HG03139 (cell line): ENCODE measurements at regions not wholly inside any gene's neighbourhood (a gene's known extent, or its start where the extent isn't known, plus 50 kb on each side); places are given as distances from the start of the nearest gene placed in this dataset.

Experiments used
- ATAC-seq: cut with Tn5 transposase; IDR thresholded peaks from one replicate; pipeline ENCODE4 v1.9.1; 2021; ENCODE audit not compliant: unreplicated experiment

DNA sequence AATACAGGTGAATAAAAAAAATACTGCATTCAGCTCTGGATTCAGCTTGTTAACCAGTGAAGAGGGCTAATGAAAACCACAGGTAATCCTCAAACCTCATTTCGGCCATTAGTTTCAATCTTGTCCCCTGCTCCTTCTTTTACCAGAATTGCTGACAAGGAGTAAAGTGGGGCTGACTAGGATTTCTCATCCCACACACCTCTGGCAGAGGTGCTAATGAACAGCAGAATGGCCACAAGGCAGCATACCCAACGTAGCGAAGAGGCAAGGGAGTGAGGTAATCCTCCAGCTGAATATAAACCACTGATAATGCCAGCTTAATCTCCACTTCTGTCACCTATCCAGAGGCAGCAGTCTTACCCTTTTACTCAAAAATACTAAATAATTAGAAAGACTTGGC lies 248.8 kb upstream of the CDIN1 start:
- no peak for ATAC-seq

DNA sequence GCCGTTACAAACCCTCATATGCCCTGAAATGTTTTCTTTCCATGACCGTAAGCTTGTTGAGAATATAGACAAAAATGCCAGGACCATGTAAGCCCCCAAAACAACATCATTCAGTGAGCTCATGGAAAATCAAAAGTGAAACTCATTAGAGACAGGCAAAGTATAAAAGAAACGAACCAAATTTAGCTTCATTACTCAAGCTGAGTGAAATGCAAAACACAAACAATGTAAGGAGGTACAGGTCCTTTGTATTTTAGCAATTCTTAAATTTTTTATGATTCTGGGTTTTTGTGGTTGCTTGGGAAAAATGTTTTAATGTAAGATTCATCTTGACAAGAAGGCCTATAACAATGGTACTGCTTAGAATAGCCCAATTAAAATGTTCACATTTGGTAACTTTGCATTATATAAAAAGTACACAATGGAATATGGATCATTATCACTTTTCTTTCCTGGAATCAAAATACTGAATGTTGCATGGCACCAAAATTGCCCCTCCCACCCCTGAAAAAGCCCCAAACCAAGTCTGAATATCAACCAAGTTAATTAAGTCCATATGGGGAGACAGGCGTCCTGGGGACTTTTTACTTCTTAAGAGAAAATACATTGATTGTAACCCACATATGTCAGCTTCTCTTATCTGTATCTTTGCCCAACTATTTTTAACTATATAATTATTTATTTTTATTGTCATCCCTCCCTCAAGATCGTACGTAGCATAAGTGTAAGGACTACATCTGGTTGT lies 247.7 kb upstream of the CDIN1 start:
- ATAC-seq: no peak

DNA sequence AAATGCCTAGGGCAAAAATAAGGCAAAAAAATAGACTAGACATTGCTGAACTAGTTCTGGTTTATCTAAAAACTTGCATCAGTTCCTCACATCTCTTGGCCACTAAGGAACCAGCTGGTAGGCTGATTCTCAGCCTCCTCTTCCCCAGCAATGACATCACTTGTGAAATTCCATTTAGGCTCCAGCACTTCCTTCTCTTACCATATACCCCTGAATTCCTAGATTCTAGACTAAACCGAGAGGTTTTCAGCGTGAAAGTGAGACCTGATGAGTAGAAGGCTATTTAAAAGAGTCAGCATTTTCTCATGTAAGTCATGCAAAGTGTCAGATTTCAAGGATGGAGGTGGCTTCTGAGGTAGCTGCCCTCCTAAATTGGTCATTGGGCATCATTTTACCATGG lies 247.1 kb upstream of the CDIN1 start:
- ATAC-seq: no peak

DNA sequence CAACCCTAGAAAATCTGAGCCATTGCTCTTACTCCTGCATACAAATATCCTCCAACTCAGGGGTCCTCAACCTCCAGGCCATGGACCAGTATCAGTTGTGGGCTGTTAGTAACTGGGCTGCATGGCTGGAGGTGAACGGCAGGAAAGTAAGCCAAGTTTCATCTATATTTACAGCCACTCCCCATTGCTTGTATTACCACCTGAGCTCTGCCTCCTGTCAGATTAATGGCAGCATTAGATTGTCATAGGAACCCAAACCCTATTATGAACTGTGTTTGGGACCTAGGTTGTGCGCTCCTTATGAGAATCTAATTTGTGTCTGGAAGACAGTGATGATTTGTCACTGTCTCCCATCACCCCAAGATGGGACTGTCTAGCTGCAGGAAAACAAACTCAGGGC lies 246.5 kb upstream of the CDIN1 start:
- ATAC-seq: no peak

DNA sequence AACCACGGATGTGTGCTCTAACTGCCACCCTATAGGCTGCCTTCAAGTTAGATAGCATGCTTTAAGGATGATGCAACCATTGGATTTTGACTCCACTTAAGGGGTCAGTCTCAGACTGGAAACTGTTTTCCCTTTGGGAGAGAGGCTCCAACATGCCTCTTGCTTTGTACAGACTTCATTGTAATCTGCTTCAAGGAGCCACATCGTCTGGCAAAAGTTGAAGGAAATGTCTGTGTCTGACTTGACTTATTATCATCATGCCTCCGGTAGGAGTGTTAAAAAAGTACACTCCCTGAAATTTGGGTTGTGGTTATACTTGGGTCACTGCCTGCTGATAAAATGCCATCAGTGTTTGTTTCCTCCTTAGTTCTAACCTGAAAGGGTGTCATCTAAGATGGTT lies 245.4 kb upstream of the CDIN1 start:
- no peak for ATAC-seq

DNA sequence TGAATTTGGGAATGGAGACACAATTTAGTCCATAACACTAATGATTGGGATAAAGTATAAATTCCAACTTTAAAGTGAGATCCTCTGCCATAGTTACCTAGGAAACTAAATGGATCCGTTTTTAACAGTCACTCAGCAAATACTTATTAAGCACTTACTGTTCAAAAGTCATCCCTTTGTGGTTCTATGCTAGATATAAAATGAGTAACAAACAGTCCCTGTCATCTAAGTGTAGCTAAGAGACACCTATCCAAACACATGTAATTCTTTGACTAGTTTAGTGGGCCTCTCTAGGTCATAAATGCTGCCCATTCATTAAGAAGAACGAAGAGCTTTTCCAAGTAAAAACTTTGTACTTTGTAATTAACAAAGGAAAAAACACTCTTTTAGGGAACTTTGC lies 244.2 kb upstream of the CDIN1 start:
- ATAC-seq: no peak

DNA sequence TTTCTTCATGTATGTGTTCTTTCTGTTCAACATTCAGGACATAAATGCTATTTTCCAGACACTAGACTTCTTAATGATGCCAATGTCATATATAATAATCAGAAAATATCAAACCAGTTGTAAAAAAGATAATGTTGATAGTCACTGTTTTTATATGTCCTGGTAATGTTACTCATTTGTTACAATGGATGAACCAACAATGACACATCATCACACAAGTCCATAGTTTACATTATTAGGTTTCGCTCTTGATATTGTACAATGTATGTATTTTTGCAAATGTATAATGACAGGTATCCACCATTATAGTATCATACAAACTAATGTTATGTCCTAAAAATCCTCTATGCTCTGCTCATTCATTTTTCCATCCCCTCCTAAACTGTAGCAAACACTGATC lies 243.8 kb upstream of the CDIN1 start:
- no peak for ATAC-seq

DNA sequence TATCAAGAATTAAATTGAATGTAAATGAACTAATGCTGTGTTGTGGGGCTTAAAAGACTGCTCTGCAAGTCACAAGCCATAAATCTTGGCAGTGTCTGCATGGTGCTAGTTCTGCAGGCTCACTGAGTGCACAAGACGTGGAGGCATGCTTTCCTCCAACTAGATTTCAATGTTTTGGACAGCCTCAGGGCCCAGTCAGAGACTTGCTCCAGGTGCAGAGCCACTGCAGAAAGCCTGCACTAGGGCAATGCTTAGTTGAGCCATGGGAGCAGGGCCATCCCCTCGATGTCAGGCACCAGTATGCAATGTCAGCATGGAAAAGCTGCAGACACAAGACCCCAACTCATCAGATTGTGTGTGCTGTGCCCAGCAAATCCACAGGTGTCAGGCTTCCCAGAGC lies 234.5 kb upstream of the CDIN1 start:
- no peak for ATAC-seq

DNA sequence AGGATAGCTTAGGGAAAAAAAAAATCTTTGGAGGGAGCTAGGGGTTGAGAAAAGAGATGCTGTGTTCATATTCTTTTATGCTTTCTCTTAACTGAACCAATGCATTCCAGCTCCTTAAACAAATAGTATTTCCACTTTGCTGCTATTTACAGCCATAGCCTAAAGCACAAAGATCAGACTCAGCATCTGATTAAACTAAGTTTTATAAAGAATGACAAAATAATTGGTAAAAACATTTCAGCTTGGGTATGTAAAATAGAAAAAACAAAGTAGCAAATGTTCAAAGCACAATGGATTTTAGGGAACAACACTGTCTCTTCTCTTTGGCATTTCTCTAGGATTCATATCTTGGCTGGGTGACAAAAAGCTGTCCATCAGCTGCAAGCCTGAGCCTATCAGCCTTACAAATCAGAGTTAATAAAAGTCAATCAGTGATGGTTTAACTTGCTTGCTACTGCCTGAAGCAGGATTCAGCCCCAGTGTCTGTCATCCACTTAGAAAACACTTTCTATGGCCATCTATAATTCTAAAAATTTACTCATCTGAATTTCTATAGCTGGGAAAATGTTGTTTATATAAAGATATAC lies 232.1 kb upstream of the CDIN1 start:
- no peak for ATAC-seq

DNA sequence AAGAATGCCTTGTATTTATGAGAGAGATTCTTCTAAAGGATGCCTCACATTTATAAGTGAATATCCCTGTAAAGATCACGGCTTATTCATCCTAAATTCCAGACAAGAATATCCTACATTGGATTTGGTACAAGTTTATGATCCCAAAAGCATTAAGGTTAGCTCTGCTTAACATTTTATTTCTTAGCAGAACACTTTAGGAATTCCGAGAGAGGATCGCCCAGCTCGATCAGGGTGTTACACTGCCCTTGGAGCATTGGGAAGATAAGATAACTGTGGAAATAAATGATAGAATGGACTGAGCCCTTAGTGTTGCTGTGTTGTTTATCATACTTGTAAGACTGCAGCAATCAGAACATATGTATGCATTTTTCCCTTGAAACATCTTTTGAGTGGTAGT lies 223.0 kb upstream of the CDIN1 start:
- ATAC-seq: no peak

DNA sequence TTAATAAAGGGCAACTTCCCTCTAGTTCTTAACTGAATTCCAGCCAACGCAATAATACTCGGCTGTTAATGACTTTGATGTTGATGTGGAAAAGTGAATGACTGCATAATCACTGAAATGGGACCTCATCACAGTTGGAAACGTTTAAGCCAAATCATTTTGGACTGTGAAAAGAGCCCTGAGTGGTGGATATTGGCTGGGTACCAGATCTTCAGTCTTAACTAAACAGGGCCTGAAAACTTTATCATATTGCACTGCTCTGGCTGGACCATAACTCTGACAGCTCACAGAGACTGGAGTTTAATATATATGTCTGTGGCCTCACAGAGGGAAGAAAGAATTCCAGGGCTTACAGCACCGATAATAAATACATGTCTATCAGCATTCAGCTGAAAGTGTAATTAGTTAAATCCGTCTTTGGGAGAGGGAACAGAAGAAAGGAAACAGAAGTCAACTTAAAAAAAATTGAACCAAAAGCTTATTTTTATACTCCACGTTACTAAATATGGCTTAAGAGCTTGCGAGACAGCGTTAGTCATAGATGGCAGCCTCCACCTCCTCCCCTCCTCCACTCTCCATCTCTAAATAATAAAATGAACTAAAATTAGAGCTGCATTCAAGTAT lies 222.3 kb upstream of the CDIN1 start:
- no peak for ATAC-seq

DNA sequence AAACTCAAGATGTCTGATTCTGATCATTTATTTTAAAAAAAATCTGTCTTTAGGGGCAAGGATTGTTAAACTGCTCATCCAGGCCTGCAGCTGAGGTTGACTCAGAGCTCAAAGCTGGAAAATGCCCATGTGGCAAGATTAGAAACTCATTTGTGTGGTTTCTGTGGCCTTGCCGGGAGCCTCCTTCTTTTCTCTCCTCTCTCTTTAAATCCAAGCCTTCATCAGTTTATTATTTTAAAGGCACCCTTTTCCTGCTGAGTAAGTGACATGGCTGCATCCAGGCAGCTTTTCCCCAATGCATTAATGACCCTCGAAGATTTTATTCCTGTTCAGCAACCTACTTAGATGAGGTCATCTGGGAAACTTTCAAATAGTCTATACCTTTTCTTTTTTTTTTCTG lies 221.3 kb upstream of the CDIN1 start:
- ATAC-seq: no peak

DNA sequence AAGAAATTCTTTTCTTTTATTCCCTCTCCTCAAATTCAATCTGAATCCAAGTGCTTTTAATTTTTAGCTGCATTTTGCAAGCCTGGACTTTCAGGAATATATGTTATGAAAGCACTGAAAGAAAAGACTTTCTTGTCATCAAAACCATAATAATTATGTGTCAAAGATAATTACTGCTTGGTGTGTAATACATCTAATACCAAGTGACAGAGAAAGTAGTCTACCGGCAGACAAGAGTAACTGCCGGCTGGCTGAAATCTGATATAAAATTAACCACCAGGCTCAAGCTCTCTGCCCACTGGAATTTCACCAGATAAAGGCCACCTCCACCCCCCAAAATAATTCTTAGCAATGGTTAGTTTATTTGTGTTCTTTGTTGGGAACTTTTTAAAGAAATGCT lies 220.9 kb upstream of the CDIN1 start:
- ATAC-seq: no peak

DNA sequence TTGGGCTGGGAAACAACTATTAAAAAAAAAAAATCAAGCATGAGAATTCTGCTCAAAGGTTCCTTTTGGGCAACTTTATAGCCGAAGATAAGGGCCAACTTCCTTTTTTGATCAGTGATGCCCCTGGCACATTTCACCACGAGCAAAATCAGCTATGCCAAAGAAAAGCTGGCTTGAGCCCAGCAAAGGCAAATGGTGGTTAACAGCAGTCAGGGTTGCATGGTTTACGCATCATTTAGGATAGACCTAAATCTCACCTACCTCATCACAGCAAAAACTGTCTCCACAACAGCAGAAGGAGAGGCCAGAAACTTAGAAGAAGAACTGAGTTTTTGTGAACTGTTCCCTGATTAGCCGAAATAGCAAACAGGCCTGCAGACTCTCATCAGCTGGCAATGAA lies 220.1 kb upstream of the CDIN1 start:
- ATAC-seq: no peak

DNA sequence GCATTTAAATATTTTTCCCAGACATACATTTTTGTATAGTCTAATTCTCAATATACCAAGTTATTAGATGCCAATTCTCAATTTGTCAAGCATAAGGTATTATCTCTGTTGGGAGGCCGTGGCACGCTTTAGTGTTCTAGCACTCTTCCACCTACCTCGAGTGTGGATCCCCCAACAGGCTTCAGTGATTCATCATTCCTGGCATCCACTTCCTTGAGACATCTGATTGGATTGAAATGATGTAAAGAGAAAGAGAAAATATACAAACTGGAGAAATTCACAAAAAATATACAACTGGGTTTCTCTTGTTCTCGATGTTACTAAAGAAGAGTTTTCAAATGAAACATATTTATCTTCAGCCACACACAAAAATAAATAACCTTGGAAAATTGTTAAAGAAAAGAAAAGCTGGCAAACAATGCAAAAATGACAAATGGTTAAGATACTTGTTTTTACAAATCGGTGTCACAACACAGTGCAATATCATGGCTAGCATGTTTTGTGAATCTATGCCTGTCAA lies 218.0 kb upstream of the CDIN1 start:
- ATAC-seq: no peak

DNA sequence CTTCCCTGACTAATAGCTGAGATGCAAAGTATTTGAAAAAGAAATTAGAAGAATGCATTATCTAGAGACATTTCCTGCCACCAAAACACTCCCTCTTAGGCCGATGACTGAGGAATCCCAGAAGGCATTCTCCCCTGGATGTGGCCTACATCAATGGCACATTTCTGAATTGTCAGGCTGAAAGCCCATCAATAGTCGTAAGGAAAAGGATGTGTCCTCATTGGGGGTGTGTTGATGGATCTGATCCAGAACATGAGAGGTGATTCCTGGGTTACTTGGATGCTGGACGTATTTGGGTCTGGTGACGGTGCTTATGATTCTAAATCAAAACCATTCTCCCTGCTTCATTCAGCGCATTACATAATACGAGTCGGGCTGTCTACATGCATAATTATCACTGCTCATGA lies 216.9 kb upstream of the CDIN1 start:
- no peak for ATAC-seq

DNA sequence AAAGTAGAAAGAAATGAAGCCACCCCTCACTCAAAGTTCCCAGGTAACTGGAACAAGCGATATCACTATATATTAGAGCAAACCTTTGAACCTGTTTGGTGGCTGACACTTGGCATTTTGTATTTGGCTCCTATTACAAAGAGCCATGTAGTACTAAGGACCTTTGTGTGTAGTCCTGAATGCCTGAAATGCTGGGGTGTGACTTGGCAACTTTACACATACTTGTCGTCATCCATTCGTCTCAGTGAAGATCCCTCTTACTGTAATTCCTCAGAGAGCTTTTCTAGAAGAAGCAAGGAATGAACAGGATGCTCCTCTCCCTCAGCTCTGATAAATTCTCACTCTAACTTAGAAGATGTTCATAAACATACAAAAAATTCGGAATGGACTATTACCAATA lies 216.1 kb upstream of the CDIN1 start:
- ATAC-seq: no peak

DNA sequence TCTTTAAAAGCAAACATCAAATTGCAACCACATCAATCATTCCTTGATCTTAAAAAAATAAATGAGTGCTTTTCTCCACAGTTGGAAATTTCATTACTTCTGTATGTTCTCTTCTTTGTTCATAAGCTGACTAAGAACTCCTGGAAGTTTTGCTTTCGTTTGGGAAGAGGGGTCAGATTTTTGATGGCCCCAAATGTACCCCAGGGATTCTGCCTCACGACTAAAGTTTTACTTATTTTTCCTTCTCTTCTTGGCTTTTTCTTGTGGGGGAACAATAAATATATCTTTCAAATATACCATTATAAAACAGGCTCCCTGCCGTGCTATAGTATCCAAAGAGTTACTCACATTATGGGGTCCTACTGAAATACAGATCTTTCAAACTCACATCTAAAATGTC lies 215.0 kb upstream of the CDIN1 start:
- no peak for ATAC-seq

DNA sequence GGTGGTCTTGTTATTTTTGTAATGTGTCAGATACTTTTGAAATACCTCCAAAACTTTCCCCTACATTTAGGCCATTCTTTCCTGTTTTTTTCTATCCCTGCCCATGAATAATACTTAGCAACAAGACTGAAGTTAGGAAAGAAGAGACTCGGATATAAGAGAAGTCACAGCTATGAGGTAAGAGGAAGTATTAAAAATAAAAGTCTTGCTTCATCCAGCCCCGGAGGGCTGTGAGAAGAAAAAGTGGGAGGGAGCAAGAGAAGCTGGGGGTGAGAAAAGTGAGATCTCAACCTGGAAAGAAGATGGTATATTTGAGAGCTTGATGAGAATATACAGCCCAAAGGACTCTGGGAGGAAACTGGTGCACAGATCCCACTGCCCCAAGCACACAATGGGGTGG lies 213.5 kb upstream of the CDIN1 start:
- no peak for ATAC-seq

DNA sequence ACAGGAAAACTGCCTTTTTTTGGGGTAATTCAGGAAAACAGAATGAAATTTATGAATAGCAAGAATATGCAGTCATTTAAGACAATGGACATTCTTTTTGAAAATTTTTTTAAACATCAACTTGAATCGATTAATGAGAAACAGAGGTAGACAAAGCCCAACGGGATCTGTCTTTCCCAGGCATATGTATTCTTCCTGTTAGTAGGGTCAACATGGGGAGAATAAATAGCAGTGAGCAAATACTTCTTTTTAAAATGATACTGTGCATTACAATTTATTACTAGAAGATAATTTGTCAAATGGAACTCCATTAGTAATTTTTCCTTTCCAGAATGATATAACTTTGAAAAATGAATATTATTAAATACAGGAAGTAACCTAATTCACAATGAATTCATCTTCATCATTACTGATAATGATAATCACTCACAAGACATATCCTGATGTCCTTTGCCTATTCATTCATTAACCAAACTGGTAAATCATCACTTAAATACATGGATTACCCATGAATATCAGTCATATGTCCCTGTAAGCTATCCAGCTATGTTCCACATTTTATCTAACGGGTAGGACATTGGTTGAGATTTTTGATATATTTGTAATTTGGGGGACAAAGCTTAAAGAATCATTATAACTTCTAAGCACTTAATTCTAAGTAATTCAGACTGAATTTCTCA lies 209.2 kb upstream of the CDIN1 start:
- ATAC-seq: no peak

DNA sequence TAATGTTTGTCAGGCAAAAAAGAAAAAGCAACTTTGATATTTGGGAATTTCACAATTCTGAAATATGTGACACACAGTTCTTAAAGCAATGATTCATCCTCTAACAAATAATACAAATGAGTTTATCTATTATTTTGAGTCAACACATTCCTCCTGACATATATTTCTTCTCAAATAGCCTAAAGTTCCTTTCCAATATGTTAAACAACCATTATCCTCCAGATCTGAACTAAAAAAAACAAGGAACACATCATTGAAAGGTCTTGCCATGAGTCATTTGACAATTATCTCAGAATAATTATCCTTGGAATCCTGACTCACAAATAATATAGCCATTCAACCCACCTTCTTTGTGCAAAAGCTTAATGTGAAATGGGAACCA lies 208.7 kb upstream of the CDIN1 start:
- ATAC-seq: no peak

DNA sequence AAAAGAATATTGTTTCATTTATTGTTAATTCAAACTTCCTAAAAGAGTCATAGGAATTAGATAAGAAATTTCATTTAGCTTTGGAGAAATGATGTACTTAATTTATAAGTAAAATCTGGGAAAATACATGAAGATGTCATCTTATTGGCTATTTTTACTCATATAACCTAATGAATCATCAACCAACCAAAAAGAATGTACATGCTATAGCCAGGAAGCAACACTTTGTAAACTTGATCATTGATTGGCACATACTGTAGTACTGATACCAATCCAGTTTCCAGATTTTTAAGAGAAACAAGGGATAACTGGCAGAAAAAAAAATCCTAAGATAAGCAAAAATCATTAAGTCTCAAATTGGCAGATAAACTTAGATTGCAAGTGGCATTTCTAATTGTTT lies 207.9 kb upstream of the CDIN1 start:
- no peak for ATAC-seq
